ENCODE measurements at regions not wholly inside any gene's neighbourhood (a gene's known extent, or its start where the extent isn't known, plus 50 kb on each side); places are given as distances from the start of the nearest gene placed in this dataset.

DNA sequence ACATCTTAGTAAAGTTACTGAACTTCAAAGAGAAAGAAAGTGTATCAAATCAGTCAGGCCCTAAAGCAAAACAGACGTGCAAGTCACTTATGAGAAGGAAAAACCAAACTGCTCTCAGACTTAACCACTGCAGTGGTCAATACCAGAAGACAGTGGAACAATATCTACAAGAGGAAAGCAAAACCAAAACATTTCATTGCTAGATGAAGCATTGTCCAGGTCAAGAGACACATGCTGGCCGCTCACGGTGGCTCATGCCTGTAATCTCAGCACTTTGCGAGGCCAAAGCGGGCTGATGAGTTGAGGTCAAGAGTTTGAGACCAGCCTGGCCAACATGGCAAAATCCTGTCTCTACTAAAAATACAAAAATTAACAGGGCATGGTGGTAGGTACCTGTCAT lies 82.0 kb upstream of the MROH9 start:
- H2AFZ ChIP-seq (ENCODE audit: control insufficient read depth, low read depth, low read length) = no peak overlapping the region
- H3K9ac ChIP-seq (ENCODE audit: control insufficient read depth, insufficient read depth, low read length) = no peak overlapping the region
- ChIA-PET CTCF (no interaction called here), RAD21 (ENCODE audit: unreplicated experiment) (no interaction called here), SMC1A (ENCODE audit: uncharacterized antibody, unreplicated experiment) (interaction anchor here (1.5 kb wide), 1 partner anchor 163 kb away, joined by 3 read pairs; no protein-coding TSS in a partner anchor), POLR2A (no interaction called here)
- intact Hi-C loops (cut with micrococcal nuclease; ENCODE audit: unreplicated experiment) = no loop called here
- peak; percentile 27 for FAIRE-seq
- in situ Hi-C loops (cut with MboI) = no loop called here
- peak overlapping the region; percentile 55; the same call in 1 of the 2 replicates for H3K4me2 ChIP-seq (ENCODE audit: control insufficient read depth, insufficient read depth)
- no peaks in the 10 kb centered on the region for H4K20me1 ChIP-seq (ENCODE audit: control insufficient read depth, insufficient read depth)
- WGBS (ENCODE audit: insufficient coverage, insufficient replicate concordance, low lambda C conversion rate, missing lambda C conversion rate) = 43% methylated on average over 5 of the region's 5 CpGs
- peak; percentile 39 for DNase-seq (ENCODE audit: low read depth, low spot score)
- H3K79me2 ChIP-seq (ENCODE audit: control insufficient read depth, insufficient read depth, low read length) = no peaks in the 10 kb centered on the region
- no peak overlapping the region for H3K27ac ChIP-seq (ENCODE audit: control insufficient read depth, insufficient read depth)
- H3K4me3 ChIP-seq = no peak overlapping the region
- BruUV-seq (replicated peaks) = no TSS peak
- H3K36me3 ChIP-seq (ENCODE audit: control insufficient read depth in 2 of 2, insufficient read depth in 2 of 2, low read length in 1 of 2) = no peaks in the 10 kb centered on the region
- no peaks in the 10 kb centered on the region for H3K9me3 ChIP-seq (replicated peaks; ENCODE audit: control insufficient read depth, insufficient read depth, low read length)
- no peaks in the 10 kb centered on the region for H3K27me3 ChIP-seq (replicated peaks in 1 of 2; ENCODE audit: control insufficient read depth in 2 of 2, insufficient read depth in 2 of 2, low read length in 1 of 2)
- H3K4me1 ChIP-seq (ENCODE audit: control insufficient read depth, insufficient read depth, low read length) = peaks cover 10% of the 10 kb centered on the region
- peak; percentile 86 for ATAC-seq
- TF ChIP-seq NR2C1 (IDR thresholded peaks at IDR 0.05) = no peak
- TF ChIP-seq RFX5 (IDR thresholded peaks at IDR 0.05; ENCODE audit: low read depth, low read length) = no peak
- TF ChIP-seq MEF2B (IDR thresholded peaks at IDR 0.05; ENCODE audit: partially characterized antibody, poor library complexity, severe bottlenecking) = no peak
- TF ChIP-seq IKZF1 (conservative IDR thresholded peaks at IDR 0.05) = peak; percentile 32; the same call in 1 of the 2 replicates
- 0 out of 2 replicates have a peak, but pooled peaks have one; percentile 12 for TF ChIP-seq SMARCA5 (IDR thresholded peaks at IDR 0.05)
- peak; percentile 18; the same call in 1 of the 2 replicates for TF ChIP-seq MTA2 (IDR thresholded peaks at IDR 0.05; ENCODE audit: low read depth)
- no peak for TF ChIP-seq YBX1 (IDR thresholded peaks at IDR 0.05)
- TF ChIP-seq EED (IDR thresholded peaks at IDR 0.05; ENCODE audit: low read depth) = 0 out of 2 replicates have a peak, but pooled peaks have one; percentile 39
- TF ChIP-seq, protein P1, sequence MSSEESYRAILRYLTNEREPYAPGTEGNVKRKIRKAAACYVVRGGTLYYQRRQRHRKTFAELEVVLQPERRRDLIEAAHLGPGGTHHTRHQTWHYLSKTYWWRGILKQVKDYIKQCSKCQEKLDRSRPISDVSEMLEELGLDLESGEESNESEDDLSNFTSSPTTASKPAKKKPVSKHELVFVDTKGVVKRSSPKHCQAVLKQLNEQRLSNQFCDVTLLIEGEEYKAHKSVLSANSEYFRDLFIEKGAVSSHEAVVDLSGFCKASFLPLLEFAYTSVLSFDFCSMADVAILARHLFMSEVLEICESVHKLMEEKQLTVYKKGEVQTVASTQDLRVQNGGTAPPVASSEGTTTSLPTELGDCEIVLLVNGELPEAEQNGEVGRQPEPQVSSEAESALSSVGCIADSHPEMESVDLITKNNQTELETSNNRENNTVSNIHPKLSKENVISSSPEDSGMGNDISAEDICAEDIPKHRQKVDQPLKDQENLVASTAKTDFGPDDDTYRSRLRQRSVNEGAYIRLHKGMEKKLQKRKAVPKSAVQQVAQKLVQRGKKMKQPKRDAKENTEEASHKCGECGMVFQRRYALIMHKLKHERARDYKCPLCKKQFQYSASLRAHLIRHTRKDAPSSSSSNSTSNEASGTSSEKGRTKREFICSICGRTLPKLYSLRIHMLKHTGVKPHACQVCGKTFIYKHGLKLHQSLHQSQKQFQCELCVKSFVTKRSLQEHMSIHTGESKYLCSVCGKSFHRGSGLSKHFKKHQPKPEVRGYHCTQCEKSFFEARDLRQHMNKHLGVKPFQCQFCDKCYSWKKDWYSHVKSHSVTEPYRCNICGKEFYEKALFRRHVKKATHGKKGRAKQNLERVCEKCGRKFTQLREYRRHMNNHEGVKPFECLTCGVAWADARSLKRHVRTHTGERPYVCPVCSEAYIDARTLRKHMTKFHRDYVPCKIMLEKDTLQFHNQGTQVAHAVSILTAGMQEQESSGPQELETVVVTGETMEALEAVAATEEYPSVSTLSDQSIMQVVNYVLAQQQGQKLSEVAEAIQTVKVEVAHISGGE (CRISPR knock-in tag; IDR thresholded peaks at IDR 0.05) = no peak
- no peak for TF ChIP-seq ATF3 (IDR thresholded peaks at IDR 0.05; ENCODE audit: borderline replicate concordance, extremely low read depth, low read depth, low read length)
- no peak for TF ChIP-seq BCL3 (IDR thresholded peaks at IDR 0.05; ENCODE audit: borderline replicate concordance, insufficient read depth, low read depth, low read length, poor library complexity, severe bottlenecking)
- TF ChIP-seq, protein P2, sequence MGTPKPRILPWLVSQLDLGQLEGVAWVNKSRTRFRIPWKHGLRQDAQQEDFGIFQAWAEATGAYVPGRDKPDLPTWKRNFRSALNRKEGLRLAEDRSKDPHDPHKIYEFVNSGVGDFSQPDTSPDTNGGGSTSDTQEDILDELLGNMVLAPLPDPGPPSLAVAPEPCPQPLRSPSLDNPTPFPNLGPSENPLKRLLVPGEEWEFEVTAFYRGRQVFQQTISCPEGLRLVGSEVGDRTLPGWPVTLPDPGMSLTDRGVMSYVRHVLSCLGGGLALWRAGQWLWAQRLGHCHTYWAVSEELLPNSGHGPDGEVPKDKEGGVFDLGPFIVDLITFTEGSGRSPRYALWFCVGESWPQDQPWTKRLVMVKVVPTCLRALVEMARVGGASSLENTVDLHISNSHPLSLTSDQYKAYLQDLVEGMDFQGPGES (IDR thresholded peaks at IDR 0.05) = no peak
- peak; percentile 13 to 57; a peak in 1 of 4 replicates for TF ChIP-seq BHLHE40 (IDR thresholded peaks at IDR 0.05; ENCODE audit: borderline replicate concordance in 1 of 2, low read depth in 2 of 2, low read length in 1 of 2)
- peak; percentile 26 to 39; a peak in 2 of 4 replicates for TF ChIP-seq IKZF2 (IDR thresholded peaks at IDR 0.05)
- no peak for TF ChIP-seq KAT2A (conservative IDR thresholded peaks at IDR 0.05; ENCODE audit: control insufficient read depth, low read depth, low read length)
- TF ChIP-seq RUNX3 (IDR thresholded peaks at IDR 0.05; ENCODE audit: low read length) = peak; percentile 80
- no peak for TF ChIP-seq IRF5 (IDR thresholded peaks at IDR 0.05; ENCODE audit: borderline replicate concordance)
- TF ChIP-seq PAX5 (IDR thresholded peaks at IDR 0.05; ENCODE audit: borderline replicate concordance, low read depth, low read length) = 0 out of 2 replicates have a peak, but pooled peaks have one; percentile 43
